DMS 273 (cell line): ENCODE measurements at regions not wholly inside any gene's neighbourhood (a gene's known extent, or its start where the extent isn't known, plus 50 kb on each side); places are given as distances from the start of the nearest gene placed in this dataset.

Experiments used
- DNase-seq: peaks from one replicate; lab custom pipeline; 2025; ENCODE audit not compliant: unreplicated experiment; lab: John Stamatoyannopoulos, UW

DNA sequence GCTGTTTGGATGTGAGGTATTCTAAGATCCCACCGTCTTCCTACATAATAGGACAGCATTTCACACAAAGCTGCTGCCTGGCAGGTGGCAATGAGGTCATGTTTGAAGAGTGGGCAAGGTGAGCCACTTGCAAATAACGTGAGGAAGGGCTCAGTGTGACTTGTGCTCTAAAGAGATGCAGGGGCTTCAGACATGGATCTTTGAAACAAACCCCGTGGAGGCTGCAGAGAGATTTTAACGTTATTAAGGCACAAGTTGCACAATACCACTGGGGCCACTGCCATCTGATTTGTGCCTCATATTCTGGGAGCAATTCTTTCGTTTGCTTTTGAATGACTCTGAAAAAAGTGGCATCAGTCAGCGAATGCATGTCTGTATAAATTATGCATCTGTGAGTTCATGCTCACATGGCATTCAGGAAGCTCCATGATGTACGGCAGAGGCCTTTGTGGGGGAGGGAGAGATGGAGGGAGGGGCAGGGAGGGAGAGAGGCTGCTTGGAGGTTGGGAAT lies 362.0 kb downstream of the SOX11 start:
- DNase-seq = peak; percentile 7

DNA sequence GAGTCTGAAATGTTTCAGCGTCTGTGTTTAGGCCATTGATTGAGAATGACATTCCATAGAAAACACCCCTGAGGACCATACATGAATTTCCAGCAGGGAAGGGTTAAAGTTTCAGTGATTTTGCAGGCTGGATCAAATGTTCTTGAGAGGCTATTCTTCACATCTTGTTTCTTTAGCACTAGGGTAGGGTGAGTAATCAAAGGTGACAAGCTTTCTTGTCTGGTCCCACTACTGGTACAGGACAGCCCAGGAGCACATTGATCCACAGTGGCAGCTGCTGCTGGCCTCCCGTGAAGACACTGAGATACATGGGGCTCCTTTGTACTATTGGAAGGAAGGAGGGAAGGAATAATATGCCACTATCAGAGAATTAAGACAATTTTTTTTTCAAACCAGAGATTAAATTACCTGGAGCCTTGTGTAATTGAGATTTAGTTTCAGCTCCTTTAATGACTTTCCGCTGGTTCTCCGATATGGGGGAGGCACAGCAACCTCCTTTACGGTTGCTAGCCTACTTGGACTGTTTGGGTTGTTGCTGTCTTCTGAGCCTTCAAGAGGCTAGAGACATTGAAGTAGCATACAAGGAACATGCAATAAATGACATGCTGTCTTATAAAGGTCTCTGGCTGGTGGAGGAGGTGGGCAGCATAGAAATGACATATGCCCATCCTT lies 368.9 kb downstream of the SOX11 start:
- no peak for DNase-seq

DNA sequence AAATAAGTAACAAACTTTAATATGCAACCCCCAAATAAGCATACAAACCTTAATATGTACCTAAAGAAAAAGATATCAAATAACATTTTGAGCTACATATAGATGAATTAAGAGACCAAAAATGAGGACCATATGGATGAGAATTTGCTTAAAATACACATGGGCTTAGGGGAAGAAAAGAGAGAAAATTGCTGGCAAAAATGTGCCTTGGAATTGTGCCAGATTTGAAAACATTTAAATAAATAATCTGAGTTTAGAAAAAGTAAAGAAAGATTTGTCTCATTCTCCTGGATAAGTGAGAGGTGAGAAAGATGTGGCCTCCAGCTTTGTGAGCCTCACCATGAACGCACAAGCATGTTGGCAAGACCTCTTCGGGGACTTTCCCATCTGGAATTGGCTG lies 372.6 kb downstream of the SOX11 start:
- DNase-seq = no peak

DNA sequence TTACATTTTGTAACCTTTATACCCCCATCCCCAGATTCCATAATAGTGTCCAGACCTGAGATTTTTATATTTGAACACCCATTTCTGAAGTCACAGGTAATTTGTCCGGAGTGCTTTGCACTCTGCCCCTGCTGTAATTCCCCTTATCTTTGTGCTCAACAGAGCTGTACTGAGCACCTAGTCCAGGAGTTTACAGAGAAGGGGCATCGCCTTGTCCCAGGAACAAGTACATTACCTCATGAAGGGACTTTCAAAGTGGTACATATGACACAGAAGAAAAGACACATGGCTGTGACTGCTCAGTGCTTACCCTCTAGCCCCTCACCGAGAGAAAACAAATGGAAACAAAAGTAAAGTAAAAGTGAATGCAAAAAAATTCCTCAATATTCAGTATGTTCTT lies 373.5 kb downstream of the SOX11 start:
- DNase-seq = no peak

DNA sequence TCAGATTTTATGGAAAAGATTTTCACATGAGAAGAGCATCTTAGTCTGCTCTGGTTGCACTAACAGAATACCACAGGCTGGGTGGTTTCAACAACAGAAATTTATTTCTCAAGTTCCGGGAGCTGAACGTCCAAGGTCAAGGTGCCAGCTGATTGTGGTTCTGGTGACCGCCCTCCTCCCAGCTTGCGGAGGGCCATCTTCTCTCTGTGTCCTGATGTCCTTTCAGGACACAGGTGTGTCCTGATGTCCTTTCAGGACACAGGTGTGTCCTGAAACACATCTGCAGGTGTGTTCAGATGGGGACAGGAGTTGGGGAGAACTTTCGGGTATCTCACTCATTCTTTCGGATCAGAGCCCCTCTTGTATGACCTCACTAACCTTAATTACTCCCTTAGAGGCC lies 374.9 kb downstream of the SOX11 start:
- DNase-seq = no peak

DNA sequence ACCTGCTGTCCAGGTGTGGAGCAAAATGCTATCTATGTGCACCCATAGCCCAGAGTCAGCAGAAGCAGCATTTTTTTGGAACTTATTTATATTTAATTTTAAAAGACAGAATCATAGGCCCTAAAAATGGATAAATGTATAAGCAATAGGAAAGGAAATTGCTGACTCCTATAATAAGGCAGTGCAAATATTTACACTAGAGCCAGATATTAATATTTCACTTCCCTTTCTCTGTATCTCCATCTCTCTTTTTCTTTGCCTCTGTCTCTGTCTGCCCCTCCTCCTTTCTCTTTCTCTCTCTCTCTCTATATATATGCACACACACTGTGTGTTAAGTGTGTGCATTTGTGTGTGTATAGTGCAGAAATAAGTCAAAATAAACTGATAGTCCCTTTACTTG lies 375.6 kb downstream of the SOX11 start:
- no peak for DNase-seq

DNA sequence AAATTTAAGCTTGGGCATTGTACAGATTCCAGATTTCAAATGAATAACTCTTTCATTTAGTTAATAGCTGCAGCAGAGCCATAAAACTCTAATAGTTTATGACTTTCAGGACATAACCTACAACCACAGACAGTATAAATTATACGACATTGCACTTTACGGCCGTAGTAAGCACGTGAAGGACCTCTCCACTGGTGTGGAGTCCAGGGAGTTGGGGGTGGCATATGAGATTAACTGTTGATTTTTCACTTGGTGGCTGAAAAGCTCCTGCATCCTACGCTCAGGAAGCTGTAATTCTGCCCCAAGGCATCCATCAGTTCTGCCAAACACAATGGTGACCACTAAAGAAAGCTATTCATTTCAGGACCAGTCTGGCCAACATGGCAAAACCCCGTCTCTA lies 376.2 kb downstream of the SOX11 start:
- no peak for DNase-seq

DNA sequence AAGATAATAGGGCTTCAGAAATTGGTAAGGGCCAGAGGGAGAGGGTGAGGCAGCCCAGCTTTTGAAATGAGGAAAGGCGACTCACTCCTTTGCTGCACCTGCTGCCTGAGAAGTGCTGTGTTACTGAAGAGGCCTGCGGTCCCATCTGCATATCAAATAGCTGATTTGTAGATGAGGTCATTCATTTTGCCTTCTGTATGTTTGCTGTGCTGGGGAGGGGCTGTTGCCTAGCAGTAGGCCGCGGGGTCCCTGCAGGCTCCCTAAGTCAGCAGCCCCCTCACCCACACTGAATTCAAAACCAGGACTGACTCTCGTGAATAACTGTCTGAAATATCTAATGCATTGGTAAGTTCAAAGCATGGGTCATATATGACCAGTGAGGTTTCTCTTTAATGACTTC lies 377.2 kb downstream of the SOX11 start:
- peak; percentile 36 for DNase-seq

DNA sequence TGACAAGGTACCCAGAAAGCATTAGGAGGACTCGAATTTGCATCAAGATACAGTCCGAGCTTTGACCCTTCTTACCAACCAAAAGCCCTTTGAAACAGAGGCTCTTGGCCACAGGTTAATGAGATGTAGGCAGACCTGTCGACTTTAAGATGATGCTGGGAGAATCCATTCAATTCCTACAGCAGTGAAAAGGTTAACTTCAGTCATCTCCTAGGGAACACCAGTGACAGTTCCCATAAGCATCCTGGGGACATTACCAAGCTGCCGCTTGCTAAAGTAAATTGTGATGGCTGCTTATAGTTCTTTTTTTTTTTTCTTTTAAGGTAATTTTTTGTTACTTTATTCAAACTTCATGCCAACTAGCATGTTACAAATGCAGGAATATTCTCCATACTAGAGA lies 379.3 kb downstream of the SOX11 start:
- DNase-seq = no peak

DNA sequence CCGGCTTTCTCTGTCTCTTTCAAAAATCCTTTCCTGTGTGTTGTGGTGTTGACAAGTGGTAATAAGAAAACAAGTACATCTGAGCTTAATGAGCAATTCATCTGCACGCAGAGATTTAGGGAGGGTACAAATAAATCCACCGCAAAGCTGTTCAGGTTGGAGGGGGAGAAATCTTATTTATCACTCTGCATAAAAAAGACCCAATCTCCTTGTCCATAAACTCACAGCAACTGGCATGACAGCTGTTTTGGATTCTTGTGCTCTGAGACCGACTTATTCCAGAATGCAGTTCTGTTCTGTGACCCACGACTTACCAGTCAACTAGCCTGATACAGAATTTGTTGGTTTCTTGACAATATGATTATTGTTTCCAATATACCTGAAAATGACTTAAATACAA lies 380.1 kb downstream of the SOX11 start:
- DNase-seq = peak; percentile 11

DNA sequence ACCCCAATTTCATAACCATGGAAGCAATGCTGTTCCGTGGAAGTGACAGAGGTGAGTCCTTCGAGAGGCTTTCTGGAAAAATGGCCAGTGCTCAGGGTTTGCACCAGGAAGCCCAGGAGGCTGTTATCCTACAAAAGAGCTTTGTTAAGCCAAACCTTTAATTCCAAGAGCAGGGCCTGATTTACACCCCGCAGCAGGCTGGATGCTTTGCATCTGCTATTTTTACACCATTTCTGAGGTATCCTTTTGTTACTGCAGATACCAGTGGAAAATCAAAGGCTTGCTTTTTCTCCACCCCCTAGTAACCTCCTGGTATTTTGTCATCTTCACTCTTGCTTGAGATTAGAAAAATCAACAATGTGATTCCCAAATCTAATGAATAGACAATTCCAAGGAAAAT lies 380.6 kb downstream of the SOX11 start:
- no peak for DNase-seq

DNA sequence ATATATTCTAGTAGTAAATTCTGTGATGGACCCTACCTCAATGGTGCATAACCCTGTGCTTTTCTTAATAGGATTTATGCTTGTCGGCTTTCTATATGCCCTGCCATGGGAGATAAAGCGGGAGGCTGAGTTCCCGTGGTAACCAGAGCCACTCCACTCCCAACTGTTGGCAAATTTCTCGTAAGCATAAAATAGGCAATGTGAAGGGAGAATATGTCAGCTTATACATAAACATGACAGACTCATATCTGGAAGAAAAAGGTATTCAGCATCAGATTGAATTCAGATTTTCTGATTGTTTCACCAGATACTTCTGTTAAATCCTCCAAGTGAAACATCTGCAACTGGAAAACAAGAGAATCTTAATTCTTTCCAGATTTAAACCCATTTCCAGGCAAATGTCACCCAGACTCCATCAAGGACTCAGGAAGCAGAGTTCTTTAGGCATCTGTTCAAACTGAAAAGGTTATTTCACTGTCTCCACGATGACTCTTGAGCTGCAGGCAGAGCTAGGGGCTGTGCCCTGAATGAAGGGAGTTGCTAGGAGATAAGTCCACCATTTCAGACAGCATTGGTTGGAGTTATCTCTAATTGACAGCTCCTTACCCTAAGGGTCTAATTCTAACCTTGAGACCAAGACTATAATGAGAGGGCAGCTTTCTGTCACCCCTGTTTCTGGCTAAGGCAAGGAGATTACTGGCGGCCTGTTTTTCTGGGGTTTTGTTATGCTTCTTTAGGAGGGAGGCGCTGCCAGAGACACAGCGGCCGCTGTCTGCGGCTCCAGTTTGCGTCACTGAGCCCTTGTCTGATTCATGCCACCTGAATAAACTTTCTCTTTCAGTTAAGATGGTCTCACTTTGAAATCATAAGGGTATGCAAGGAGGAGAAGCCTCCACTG lies 381.3 kb downstream of the SOX11 start:
- peak; percentile 32 for DNase-seq

DNA sequence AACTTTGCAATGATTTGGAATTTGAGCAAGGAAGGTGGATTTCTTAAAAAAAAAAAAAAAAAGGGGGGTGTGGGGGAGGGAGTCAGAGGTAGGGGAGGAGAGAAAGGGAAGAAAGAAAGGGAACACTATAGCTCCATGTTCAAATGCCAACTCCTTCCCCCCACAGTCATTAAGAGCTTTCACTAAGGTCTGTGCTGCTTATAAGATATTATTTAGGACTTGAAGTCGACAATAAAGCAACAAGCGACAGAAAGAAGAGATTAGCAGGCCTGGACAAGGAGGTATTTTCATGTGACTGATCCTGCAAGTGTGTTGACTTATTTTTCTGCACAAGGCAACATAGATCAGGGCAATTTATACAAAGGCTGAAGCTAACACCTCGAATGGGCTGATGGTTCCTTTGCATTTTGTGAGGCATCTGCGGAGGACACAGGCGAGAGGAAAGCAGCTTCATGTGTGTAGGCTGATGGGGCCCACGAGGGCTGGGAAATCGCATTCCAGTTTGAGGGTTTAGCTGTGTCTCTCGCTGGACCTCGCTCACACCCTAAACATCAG lies 382.0 kb downstream of the SOX11 start:
- no peak for DNase-seq

DNA sequence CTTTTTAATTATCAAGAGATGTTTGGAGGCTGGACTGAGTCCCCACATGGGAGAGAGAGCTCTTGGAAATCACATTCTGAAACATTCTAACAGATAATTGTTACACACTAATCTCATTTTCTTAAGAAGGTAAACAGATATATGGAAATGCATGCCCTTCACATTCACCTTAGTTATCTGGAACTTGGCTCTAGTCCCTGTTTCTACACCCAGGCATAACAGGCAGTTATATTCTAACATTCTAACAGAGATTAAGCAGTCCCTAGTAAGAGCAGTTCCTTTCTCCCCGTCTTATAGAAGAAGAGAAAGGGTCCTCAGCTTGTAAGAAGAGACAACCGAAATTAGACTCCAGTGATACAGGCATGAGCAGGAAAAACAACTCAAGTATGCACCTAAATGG lies 385.4 kb downstream of the SOX11 start:
- no peak for DNase-seq

DNA sequence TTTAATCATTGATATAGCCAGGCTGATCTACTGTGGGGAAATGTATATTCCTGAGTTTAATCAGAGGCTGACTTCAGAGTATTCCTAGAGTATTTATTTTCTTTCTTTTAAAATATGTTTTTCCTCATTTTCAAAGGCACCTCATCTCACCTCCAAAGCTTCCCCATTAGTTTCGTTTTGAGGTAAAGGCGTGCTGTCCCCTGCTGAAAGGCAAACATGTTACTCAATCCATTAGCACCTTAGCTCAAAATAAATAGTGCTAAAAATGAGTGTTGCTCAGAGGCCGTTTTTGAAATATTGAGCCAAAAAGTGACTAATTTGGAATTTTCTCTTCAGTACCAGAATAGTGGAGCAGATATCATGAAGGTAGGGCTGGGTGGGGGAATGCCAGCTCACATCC lies 386.2 kb downstream of the SOX11 start:
- DNase-seq = no peak

DNA sequence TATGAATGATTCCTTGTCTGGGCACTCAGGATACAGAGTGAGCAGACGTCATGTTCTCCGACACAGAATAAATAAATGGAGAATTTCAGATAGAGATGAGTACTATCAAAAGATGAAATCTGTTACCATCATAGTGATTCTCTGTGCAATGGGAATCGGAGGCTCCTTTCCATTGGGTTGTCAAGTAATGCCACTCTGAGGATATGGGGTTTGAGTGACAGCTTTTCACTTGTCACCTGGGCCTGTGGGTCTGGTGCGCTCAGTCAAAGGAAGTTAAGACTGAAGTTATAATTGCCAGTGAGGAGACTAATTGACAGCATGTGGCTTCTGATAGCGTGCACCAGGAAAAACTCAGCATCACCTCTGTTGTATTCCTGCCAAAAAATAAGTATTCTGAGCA lies 387.2 kb downstream of the SOX11 start:
- no peak for DNase-seq

DNA sequence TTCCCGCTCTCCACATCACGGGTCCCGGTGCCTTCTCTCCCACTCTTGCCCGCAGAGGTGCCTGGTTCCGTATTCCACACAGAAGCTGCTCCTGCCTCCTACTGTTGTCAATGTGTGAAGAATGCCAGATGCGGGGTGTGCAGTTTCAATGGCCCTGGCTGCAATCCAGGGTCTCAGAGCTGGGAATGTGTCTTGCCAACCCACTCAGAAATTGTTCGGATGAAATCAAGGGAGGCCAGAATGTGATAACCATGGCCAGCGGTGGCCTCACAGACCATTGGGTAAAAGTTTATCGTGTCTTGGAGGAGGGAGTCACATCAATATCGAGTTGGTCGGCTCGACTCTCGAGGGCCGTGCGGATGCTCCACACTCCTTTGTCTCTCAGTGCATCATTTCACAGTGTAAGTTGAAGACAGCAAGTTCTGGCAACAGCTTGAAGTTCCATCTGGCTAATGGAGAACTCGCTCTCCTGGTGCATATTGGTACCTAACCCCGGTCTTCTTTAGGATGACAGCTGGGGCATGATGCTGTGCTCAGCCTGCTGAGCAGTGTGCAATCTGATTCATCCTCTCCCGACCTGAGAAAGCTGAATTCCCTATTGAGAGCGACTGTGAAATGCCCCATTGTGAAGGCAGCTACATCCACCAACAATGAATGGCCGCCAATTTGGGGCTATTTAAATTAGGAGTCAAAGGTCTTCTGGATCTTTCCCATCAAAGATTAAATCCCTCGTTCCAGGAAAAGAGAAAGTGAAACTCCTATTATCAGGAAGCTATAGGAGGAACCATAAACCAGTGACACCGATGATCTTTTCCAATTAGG lies 389.0 kb downstream of the SOX11 start:
- peak; percentile 79 for DNase-seq

DNA sequence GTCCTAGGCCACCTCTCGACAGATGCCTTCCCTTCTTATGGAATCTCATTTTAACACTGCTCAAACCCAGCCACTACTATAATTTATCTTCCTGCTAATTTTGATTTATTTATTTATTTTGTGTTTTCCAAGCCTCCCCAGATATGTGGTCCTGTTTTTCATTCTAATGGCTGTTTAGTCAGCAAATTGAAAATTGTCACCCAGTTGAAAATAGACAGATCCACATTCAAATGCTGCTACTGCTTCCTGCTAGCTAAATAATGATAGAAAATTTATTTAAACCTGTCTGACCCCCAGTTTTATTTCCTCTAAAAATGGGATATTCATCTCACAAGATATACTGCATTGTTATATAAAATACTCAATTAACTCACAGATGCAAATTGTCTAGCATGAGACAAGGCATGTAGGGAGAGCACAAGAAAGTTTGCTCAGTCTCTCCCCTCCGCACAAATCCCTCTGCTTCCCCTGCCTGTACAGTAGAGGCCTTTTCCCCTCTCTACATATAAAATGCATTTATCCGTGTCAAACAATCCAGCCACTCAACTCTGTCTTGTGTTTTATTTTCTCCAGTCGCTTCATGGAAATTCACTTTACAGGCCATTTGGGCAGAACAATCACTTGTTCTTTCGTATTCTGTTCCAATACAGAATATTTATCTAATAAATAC lies 389.9 kb downstream of the SOX11 start:
- DNase-seq = no peak

DNA sequence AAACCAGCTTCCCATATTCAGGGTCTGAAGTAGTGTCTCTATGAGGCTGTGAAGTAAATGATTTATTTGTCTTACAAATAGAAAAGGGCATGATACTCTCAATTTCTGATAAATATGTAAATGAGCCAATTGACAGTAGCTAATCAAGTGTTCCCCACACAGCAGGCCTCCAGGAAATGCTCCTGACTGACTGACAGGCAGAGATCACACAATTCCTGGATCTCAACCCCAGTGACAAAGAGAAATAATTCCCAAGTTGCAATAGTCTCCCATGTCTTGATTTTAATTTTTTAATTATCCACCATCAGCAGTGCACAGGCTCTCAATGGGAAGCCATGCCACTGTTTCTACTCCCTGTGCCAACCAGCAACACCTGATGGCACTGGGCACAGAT lies 390.4 kb downstream of the SOX11 start:
- no peak for DNase-seq

DNA sequence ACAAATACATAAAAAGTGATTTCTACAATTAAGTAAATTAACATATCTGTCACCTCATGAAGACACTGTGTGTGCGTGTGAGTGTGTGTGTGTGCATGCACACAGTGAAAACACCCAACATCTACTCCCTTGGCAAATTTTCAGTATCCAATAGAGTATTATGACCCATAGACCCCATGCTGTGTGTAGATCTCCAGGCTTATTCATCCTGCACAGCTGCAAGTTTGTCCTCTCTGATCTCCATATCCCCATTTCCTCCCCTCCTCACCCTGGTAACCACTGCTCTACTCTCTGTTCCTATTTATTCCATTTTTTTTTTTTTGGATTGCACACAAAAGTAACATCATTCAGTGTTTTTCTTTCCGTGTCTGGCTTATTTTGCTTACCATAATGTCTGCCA lies 391.0 kb downstream of the SOX11 start:
- DNase-seq = no peak

DNA sequence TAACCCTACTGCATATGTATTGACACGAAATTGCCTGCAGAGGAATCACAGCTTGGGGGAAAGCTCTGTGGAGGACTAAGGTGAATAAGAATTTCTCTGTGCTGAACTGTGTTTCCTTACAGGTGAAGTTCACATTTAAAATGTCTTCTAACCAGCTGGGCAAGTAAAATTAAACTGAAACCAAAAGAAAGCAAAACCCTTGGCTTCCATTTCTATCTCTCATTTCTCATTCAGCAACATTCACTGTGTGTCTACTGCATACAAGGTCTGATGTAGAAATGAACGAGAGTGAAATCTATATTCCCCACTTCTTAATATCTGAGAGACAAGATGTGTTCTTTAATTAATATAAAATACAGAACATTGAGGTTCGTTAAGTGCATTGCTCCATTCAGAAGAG lies 397.3 kb downstream of the SOX11 start:
- no peak for DNase-seq
